ENCODE measurements at regions not wholly inside any gene's neighbourhood (a gene's known extent, or its start where the extent isn't known, plus 50 kb on each side); places are given as distances from the start of the nearest gene placed in this dataset.

GRCh38 chr4:175459571-175459970 lies 352.5 kb downstream of the GPM6A start:
- TF ChIP-seq CTCF (IDR thresholded peaks at IDR 0.05) = no peak
- no peak for TF ChIP-seq POLR2A (IDR thresholded peaks at IDR 0.05)

All from adrenal gland (tissue), 5 donors.